GM19240 (cell line): ENCODE measurements at regions not wholly inside any gene's neighbourhood (a gene's known extent, or its start where the extent isn't known, plus 50 kb on each side); places are given as distances from the start of the nearest gene placed in this dataset.

Source experiments
- DNase-seq: peaks from one replicate; pipeline ENCODE4 v3.0.0; 2011; ENCODE audit warnings: low spot score; ENCODE audit not compliant: insufficient read length

DNA sequence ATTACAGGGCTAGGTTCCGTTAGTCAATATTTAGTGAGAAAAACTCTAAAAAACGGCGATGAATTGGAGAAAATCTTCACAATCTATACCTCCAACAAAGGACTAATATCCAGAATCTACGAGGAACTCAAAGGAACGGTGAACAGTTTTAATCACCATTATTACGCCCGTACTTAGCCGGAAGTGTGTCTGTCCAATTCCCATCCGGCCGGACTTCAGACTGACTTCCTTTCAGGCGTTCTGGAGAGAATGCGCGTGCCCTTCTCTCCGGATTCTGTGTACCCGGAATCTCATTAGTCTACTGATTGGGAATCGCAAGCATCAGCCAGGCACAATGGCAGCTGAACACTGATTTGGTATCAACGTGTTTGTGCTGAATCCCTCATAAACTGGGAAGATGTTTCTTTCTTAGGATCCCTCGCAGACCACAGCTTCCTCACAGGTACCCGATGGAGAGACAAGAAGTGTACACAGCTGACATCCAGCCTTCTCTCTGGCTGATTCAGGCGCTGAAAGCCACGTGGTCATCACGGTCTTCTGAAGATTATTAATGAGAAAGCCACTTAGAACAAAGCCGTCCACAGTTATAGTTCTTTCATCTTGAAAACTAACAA lies 239.9 kb downstream of the ZNF516 start:
- DNase-seq, result no peak

DNA sequence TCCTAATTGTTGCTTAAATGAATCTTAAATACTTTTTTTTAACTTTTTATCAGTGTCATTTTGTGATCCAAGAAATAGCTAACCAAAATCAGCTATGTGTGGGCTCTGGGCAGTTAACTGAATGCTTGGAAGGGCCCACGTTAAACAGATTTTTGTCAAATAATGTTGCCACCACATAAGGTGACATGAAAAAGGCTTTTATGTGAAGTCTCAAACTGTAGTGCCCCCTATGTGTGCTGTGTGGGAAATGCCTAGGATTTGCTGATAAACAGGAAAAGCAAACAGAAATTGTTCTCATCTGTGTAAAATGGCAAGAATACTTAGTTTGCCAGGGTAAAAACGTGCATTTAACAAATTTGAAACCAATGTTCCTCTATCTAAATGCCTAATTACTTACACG lies 242.2 kb downstream of the ZNF516 start:
- DNase-seq, result no peak

DNA sequence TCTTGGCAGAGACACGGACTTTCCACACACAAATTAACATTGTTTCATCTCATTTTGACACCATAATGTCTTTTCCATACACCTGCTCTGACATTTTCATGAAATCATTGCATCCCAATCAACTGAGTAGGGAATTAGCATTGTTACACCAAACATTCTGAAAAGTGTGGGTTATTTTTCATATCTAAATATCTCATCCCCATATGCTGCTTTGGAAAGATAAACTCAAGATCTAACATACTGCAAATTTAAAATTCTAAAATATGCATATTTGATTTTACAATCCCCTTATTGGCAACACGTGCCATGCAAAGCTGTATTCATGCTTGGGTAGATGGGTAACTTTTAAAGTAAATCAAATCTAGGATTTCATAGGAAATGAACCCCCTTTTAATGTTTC lies 242.9 kb downstream of the ZNF516 start:
- no peak for DNase-seq

DNA sequence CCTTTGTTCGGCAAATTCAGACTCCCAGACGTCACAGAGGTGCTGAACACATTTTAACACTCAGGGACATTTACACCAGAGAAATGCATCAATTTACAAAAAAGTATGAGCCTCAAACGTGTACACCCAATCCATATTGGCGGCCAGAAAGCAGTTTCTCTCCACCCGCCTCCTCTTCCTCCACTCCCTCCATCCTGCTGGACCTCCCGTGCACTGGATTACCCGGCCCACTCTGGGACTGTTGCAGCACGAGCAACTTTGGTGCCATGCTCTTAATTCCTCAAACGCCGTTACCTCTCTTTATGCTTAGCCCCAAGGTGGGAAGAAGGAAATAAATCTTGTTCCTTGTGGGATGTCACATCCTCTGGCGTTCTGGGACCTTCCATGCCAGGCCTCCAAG lies 243.4 kb downstream of the ZNF516 start:
- DNase-seq, result no peak

DNA sequence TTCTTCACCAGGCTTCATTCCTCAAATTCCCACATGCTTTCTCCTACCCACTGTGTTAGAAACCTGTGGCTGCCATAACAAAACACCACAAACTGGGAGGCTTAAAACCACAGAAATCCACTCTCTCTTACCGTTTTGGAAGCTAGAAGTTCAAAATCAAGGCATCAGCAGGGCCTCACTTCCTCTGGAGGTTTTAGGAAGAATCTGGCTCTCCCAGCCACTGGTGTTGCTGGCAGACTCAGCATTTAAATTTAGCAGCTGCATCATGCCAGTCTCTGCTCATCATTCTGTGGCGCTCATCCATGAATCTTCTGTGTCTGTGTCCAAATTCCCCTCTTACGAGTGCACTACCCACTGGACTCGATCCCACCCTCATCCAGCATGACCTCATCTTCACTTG lies 248.5 kb downstream of the ZNF516 start:
- no peak for DNase-seq

DNA sequence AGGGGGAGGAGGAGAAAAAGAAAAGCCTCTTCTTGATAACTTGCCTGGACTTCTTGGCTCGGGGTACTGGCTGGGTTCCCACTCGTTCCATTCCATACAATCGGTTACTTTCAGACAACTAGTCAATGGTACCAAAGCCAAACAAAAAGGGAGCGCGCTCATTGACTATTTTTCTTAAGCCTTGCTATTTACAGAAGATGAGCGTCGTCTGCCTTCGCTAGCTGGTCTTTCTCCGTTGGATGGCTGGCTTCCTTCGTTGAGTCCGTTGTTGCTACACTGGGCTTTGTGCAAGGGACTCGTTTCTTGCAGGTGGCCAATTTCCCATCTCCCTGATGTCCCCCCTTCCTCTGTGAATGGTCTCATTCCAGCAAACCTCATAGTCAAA lies 260.4 kb downstream of the ZNF516 start:
- DNase-seq, result no peak

DNA sequence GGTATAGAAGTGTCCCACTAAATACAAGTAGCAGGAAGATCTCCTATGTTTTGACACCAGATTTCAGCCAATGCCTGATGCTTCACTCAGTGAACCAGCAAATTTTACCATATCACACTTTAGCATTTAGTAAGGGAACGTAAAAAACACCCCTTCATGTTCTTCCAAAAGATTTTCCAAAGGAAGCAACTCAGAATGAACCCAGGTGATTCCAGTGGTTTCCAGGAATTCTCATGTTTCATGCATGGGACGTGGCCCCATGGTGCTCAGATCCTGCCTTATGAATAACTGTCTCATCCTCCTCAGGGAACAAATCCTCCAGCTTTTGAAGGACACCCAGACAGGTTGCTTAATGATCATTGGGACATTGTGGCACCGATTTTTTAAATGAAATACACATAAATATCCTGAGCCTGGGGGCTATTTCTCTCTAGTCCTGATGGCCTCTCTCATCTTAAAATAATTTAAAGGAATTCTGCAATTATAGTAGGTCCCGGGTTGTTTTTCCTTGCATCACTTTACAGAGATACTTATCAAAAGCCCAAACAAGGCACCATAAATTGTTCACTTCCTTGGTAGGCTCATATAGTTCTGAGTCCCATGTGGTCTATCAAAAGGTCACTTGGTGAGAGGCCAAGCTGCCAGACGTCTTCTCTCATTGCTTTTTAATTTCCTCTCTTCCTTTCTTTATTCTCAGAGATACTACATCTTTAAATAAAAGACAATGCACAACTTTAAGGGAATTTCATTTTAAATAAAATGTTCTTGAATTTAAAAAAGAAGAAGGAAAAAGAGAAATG lies 261.0 kb downstream of the ZNF516 start:
- DNase-seq, result no peak

DNA sequence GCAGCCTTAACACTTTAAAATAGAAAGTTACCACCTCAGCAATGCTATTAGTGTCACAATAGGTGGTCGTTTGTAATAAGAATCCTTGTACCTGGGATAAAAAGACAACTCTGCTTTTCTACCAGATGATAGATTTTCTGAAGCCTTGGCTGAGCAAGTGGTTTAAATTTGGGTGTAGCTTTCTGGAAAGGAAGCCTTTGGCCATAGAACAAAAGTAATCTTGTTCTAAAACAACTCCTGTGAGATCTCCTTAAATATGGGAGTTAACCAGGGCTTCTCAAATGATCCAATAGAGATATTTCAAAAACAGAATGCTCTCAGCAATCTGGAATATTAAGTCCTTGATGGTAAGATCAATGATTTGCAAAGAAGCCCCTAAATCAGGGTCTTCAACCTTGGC lies 261.6 kb downstream of the ZNF516 start:
- DNase-seq, result no peak

DNA sequence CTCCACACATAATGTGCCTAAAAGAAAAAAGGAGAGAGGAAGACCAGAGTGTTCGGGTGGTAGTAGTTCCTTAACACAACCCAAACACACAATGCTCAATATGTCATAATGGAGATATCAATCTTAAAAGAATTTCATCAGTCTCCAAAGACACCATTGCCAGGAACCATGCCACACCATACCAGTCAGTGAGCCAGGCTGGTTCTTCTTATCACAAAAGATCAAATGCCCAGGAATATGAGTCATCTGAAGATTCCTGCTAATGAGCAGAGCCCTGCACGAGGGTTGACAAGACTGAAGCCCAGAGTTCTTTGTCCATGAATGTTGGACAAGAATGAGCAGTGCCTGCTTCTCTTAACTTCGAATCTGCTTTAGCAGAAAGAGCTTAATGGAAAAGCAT lies 262.3 kb downstream of the ZNF516 start:
- no peak for DNase-seq

DNA sequence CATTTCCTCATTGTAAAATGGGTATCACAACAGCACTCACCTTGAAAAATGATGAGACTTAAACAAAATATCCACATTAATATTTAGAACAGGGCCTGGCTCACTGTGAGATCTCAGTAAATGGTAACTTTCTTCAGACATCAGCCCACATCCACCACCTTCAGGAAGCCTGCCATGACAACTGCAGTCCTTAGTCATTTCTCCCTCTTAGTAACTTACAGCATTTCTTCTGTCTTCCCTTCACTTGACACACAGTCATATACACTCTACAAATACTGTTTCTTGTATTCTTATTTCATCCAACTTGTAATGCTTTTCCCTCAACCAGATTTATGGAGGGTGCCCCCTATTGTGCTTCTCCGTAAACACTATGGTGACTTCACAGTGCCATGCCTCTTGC lies 263.0 kb downstream of the ZNF516 start:
- no peak for DNase-seq

DNA sequence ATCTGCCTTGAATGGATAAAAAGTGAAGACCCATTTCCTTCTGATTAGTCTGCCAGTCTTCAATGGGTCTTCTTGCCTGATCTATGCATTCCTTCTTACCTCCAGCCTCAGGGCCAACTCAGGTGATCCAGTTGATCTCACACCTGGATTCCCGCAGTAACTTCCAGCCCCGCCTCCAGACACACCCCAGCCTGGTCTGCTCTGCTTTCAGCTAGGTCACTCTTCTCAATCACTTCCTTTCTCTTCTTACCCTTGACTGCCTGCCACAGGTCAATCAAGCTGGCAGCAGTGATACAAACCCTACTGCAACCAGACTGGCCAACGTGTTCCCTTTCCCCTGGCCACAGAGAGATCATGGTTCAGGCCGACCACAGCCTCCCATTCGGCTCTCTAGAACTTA lies 263.6 kb downstream of the ZNF516 start:
- no peak for DNase-seq

DNA sequence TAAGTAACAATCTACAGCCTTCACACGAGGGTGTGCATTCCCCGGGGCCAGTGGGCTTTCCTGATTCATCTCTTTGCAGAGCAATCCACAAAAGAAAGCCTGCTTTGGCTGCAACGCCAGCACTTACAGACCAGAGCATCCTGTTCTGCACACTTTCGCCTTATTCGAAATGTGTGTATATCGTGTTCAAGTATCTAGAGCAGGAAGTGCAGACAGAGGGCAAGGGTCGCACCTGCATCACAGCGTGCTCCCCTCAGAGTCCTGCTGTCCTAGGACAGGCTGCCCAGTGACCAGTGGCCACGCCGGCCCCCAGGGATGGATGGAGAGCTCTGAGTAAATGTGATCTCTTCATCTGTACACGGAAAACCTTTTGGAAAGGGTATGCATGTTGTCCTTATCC lies 264.3 kb downstream of the ZNF516 start:
- DNase-seq, result no peak

DNA sequence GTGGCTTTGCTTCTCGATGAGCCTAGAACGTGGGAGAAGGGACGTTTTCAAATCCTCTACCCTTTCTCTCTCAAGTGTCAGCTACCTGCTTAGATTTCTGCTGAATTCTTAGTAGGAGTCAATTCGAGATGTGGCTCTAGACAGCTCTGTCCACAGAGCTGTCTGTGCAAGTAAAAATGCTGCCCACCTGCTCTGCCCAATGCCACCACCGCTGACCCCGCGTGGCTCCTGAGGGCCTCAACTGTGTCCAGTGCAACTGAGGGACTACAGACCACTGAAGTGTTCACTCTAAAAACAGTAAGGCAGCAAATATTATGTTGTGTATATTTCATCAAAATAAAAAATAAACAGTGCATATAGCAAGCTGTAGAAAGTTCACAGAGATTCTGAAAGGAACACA lies 266.3 kb downstream of the ZNF516 start:
- no peak for DNase-seq

DNA sequence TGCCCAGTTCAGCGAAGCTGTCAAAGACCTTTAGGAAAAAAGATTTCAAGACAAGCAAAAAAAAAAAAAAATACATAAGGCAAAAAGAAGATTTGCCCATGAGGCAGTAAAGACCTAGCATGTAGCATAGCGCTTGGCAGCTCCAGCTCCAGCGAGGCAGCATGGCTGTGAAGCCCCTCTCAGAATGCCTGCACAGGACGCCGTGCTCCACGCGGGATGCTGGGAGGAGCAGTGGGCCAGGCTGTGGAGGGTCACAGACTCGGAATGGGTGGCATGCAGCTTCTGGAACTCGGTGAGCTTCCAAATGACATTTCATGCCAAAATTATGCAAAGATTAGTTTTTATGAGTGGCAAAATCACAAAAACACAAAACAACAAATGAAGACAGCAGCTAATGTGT lies 267.3 kb downstream of the ZNF516 start:
- DNase-seq, result no peak

DNA sequence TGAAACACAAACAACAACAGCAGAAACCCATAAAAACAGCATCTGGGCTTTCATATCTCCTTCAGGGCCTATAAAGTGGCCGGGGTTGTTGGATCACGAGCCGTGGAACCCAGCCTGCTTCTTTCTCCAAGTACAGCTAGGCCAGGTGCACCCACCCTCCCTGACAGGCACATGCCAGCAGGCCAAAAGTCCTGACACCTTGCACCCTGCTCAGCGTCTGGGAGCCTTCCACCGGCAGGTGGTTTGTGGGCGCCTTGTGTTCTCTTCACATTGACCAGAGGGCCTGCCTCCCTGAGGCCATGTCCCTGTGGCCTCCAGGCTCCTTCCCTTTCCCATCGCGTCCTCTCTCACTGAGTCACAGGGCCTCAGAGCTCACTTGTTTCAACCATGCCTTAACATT lies 271.6 kb downstream of the ZNF516 start:
- no peak for DNase-seq

DNA sequence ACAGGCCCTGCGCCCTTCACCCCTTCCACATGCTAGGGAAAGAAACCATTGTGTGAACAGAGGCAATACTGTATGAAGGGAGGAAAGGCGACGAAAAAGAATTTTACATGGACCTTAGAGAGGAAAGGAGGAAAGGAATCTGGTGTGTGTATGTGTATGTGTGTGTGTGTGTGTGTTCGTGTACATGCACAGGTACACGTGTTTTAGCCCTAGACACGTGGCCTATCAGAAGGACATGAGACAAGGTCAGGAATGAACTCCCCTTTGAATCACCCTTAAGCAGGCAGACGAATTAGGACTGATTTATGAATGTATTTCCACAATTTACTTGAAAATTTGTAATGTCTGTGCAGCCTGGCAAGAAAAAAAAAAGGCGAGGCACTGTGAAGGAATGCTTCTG lies 276.0 kb downstream of the ZNF516 start:
- DNase-seq, result no peak

DNA sequence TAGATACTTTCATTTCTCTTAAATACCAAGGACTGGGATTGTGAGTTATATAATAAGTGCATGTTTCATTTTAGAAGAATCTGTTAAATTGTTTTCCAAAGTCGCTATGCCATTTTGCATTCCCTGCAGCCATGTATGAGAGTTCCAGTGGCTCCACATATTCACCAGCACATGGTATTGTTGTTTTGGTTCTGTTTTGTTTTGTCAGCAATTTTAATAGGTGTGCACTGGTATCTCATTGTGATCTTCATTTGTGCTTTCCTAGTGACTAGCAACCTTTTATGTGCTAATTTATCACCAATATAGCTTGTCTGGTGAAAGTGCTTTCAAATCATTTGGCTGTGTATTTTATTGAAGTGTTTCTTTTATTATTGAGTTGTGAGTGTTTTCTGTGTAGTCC lies 278.9 kb downstream of the ZNF516 start:
- no peak for DNase-seq

DNA sequence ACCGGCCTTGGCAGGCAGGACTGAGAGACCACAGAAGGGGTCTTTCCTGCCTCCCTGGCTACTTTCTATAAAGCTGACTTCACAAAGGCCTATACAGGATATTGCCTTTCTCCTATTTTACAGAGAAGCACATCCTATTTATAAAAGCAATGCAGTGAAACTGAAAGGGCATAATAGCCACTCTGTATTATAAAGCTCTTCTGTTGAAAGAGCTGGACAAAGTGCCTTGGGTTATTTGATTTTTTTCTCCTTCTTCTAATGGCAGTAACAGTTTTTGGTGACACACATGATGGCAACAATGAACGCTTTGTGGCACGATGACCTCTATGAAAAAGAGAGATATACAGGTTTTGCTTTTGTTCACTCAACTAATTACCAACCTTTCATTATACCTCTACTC lies 281.1 kb downstream of the ZNF516 start:
- no peak for DNase-seq

DNA sequence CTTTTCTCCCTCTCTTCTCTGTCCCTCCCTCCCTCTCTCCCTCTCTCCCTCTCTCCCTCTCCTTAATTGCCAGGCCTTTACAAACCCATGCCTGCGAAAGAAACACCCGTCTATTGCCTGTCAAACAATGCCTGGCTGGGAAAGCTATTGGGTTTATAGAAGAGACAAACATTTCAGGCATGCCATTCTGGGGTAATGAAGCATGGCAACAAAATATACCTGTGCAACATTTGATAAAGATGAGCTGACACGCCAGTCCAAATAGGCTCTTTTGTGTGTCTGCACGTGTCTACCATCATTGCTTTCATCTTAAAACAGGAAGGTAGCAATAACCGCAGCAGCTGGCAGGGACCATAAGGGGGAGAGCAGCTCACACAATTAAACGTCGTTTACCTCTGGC lies 282.1 kb downstream of the ZNF516 start:
- DNase-seq, result no peak

DNA sequence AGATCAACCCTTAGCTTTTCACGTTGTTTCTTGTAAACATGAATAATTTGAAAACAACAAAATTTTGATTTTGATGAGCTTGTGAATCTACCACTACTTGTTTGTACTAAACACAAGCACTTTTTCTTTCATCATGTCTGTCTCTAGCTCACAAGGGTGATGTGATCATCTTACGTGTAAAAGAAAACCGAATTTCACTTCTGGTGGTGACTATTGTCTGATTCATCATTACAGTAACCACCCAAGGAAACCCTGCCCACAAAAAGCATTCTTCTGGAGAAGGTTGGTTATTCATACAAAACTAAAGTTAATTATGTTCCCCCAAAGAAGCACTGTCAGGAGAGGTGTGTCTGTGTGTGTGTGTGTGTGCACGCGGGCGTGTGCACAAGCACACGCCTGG lies 285.4 kb downstream of the ZNF516 start:
- DNase-seq, result no peak

DNA sequence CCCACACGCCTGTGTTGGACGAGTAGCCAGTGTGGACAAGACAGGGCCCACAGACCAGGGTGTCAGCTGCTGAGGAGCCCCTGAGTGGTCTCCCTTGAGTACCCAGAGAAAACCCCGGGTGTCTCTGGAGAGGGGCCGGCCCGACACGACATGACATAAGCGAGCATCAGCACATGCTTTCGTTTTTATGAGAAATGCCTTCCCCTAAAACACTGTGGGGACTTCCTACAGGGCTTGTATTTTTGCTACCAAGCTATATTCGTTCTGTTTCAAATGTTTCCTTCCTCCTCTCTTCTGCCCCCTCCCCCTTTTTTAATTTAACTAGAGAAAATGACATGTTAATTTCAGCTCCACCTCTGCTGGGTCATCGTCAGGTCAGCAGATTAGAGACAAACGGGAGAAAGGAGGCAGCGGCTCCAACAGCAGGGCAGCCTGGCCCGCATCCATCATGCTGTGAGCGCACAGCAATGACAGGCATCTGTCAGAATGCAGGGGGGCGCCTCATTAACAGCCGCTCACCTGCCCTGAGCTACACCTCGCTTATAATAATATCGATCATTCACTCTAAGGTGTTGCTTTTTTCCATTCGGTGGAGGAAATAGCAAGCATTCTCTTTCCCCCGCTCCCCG lies 286.2 kb downstream of the ZNF516 start:
- no peak for DNase-seq

DNA sequence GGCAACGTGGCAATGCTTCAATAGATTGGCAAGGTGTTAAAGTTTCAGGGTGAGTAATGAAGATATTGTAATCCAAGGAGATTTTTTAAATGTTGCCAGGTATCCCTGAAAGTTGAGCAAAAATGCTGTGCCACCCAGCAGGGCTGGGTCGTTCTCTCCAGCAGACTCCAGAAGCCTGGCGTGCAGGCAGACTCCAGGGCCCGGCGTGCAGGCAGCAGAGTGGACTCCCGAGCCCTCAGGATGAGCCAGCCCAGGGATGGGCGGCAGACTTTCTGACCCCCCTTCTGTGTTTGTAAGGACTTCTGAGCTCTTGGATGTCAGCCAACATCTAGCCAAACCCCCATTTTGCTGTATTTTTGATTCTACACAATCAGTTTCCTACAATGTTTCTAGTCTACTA lies 289.1 kb downstream of the ZNF516 start:
- no peak for DNase-seq

DNA sequence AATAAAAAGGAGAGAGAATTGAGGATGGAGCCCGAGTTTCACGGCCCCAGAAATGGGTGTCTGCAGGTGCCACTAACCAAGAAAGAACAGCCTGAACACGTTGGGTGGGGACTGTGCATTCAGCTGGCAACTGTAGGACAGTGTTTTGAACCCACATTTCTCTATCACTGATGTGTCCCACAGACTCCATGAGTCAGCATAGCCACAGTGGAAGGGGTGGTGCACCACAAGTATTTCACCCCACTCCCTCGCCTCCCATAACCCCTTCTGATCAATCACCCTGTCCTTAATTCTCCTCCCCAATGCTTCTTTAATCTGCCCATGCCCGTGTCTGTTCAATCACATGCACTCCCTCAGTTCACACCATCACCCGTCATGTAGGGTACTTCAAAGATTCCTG lies 291.5 kb downstream of the ZNF516 start:
- no peak for DNase-seq
